Adipocyte (in vitro differentiated cells): ENCODE measurements at regions not wholly inside any gene's neighbourhood (a gene's known extent, or its start where the extent isn't known, plus 50 kb on each side); places are given as distances from the start of the nearest gene placed in this dataset.

ENCODE experiments used
- DNase-seq: peaks from one replicate; pipeline ENCODE4 v3.0.0-alpha.2; 2015; ENCODE audit warnings: low read depth
- H3K27me3 ChIP-seq: replicated peaks from 2 replicates; pipeline ENCODE4 v1.7.0; 2013; ENCODE audit warnings: mild to moderate bottlenecking, low read length, moderate library complexity; ENCODE audit not compliant: control insufficient read depth, insufficient read depth
- H3K36me3 ChIP-seq: 2 replicates; pipeline ENCODE4 v1.7.0; 2013; ENCODE audit warnings: low read length, mild to moderate bottlenecking, moderate library complexity; ENCODE audit not compliant: control insufficient read depth, insufficient read depth, severe bottlenecking
- H3K4me1 ChIP-seq: 2 replicates; pipeline ENCODE4 v1.7.0; 2013; ENCODE audit warnings: mild to moderate bottlenecking, low read length, moderate library complexity; ENCODE audit not compliant: control insufficient read depth, insufficient read depth
- H3K4me3 ChIP-seq: 2 replicates; pipeline ENCODE4 v1.7.0; 2013; ENCODE audit warnings: mild to moderate bottlenecking, low read length, moderate library complexity
- H3K9ac ChIP-seq: 2 replicates; pipeline ENCODE4 v1.7.0; 2013; ENCODE audit warnings: mild to moderate bottlenecking, low read length, moderate library complexity
- H3K9me3 ChIP-seq: 2 replicates; pipeline ENCODE4 v1.7.0; 2013; ENCODE audit warnings: mild to moderate bottlenecking, low read length, moderate library complexity; ENCODE audit not compliant: control insufficient read depth

DNA sequence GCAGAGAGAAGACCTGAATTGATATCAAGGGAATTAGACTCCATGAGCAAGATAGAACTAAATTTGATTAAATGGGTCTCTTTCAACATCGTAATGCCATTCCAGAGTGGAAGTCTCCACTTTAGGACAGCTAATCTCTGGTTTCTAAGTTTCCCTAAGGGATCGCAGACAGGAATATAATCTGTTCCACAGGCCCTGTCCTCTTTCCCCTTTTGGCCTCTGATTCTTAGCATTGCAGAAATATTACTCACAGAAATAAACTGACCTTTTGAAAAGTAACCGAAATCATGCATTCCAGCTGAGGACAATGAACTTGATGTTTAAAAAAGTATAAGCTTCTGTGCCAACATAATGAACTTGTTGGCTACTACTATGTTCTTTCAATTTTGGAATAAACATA is 227.8 kb downstream of the ETS1 start:
- no peaks in the 10 kb centered on the region for H3K36me3 ChIP-seq
- no peak overlapping the region for H3K9ac ChIP-seq
- peak; percentile 57 for DNase-seq
- no peaks in the 10 kb centered on the region for H3K27me3 ChIP-seq
- H3K4me1 ChIP-seq: peaks cover 46% of the 10 kb centered on the region
- no peaks in the 10 kb centered on the region for H3K9me3 ChIP-seq
- peak overlapping the region; percentile 17 for H3K4me3 ChIP-seq

- no peak for DNase-seq
- no peaks in the 10 kb centered on the region for H3K36me3 ChIP-seq
- no peak overlapping the region for H3K9ac ChIP-seq
- no peaks in the 10 kb centered on the region for H3K9me3 ChIP-seq
- no peak overlapping the region for H3K4me3 ChIP-seq
- peaks cover 49% of the 10 kb centered on the region for H3K4me1 ChIP-seq
- no peaks in the 10 kb centered on the region for H3K27me3 ChIP-seq
Measured at GRCh38 chr11:128357073-128357472, 230.3 kb downstream of the ETS1 start.

- DNase-seq: no peak
- Histone ChIP-seq H3K9me3 (no peaks in the 10 kb centered on the region), H3K36me3 (no peaks in the 10 kb centered on the region), H3K27me3 (no peaks in the 10 kb centered on the region), H3K4me1 (peaks cover 36% of the 10 kb centered on the region), H3K9ac (no peak overlapping the region), H3K4me3 (no peak overlapping the region)
Measured at GRCh38 chr11:128355558-128355957, 231.8 kb downstream of the ETS1 start.

DNA sequence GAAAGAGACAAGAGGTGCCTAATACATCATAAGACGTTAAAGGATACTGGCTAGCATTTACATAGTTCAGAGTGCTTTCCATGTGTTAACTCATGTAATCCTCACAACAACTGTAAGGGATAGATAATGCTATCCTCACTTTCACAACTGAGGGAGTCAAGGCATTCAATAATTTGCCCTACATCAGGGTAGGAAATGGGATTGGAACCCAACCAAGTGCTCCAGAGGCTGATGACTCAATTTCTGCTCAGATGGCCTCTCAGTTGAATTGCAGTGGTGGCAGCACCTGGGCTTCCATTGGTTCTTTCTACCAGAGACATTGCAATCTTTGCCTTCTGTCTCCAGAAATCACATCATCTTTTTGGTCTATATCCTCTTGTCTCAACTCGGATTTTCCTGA is 232.9 kb downstream of the ETS1 start:
- DNase-seq: no peak
- Histone ChIP-seq H3K9me3 (no peaks in the 10 kb centered on the region), H3K4me3 (no peak overlapping the region), H3K4me1 (peaks cover 27% of the 10 kb centered on the region), H3K27me3 (no peaks in the 10 kb centered on the region), H3K9ac (no peak overlapping the region), H3K36me3 (no peaks in the 10 kb centered on the region)

- DNase-seq: no peak
Measured at GRCh38 chr11:128351168-128351567, 236.2 kb downstream of the ETS1 start.

DNA sequence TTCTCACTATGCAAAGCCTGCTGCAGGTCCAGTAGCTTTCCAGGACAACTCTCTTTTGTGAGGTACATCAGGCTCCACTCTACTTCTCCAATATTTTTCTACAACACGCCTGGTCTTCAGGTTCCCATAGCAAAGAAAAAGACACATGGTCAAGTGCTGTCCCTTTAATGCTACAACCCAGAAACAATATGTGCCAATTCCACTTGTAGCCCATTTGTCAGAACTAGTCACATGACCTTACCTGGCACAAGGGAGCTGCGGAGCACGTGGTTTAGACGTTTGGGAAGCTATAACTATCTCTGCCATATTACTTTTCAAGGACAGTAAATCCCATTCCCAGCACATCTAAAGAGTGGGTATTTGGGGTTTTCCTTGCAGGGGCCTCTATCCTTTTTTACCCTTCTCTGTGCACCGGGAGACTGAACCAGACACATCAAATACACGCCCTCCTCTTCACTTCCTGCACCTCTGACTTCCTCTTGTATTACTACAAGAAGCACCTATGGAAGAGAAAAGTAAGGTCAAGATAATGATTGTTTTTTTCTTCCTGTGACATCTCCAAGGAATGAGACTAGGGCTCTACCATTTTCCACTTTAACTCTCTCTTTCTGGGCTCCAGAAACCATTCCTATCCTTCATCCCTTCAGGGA is 237.6 kb downstream of the ETS1 start:
- H3K9ac ChIP-seq: no peak overlapping the region
- DNase-seq: no peak
- no peaks in the 10 kb centered on the region for H3K27me3 ChIP-seq
- H3K9me3 ChIP-seq: no peaks in the 10 kb centered on the region
- peaks cover 3% of the 10 kb centered on the region for H3K4me1 ChIP-seq
- H3K4me3 ChIP-seq: no peak overlapping the region
- H3K36me3 ChIP-seq: no peaks in the 10 kb centered on the region

More at GRCh38 chr11:128351168-128351567, 236.2 kb downstream of the ETS1 start:
- H3K4me3 ChIP-seq: no peak overlapping the region
- no peaks in the 10 kb centered on the region for H3K9me3 ChIP-seq
- no peak overlapping the region for H3K9ac ChIP-seq
- H3K27me3 ChIP-seq: no peaks in the 10 kb centered on the region
- H3K36me3 ChIP-seq: no peaks in the 10 kb centered on the region
- H3K4me1 ChIP-seq: peaks cover 7% of the 10 kb centered on the region

GRCh38 chr11:128346804-128347203 is 240.6 kb downstream of the ETS1 start:
- H3K9me3 ChIP-seq: no peaks in the 10 kb centered on the region
- no peaks in the 10 kb centered on the region for H3K36me3 ChIP-seq
- H3K9ac ChIP-seq: no peak overlapping the region
- H3K4me3 ChIP-seq: no peak overlapping the region
- peaks cover 13% of the 10 kb centered on the region for H3K4me1 ChIP-seq
- H3K27me3 ChIP-seq: no peaks in the 10 kb centered on the region
- DNase-seq: no peak

DNA sequence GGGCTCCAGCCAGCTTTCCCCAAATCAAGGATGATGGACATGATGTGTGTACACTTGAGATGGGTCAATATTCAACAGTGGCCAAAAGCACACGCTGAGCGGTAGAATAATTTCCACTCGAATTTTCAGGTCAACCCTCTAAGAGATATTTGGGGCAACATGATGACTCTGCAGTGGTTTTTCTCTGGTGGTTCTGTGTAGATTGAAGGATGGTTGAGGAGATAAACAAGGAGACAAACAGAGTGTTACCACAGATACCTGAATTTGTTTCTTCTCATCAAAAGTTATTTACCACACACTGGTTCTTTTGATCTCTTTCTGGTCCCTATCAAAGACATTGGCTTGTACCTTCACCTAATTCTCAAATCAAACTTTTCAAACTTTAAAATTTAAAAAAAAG is 242.0 kb downstream of the ETS1 start:
- no peak for DNase-seq
- H3K4me3 ChIP-seq: no peak overlapping the region
- H3K9me3 ChIP-seq: no peaks in the 10 kb centered on the region
- H3K27me3 ChIP-seq: no peaks in the 10 kb centered on the region
- H3K36me3 ChIP-seq: no peaks in the 10 kb centered on the region
- H3K9ac ChIP-seq: no peak overlapping the region
- peaks cover 21% of the 10 kb centered on the region for H3K4me1 ChIP-seq

DNA sequence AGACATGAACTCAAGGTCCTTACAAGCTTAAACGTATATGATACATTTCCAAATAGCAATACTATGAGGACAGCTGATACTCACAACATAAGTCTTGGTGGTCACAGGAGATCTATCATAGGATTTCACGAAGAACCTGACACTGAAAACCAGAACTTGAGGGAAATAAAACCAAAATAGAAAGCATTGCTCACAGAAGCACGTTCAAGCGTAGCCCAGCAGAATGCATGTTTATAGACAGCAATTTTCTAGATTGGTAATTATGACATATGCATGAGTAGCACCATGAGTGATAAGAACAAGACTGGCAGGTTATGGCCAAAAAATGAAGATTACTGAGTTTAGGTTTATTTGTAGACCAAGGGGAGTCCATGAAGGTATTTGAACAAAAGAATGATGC is 243.5 kb downstream of the ETS1 start:
- no peak for DNase-seq
- Histone ChIP-seq H3K27me3 (no peaks in the 10 kb centered on the region), H3K4me1 (peaks cover 21% of the 10 kb centered on the region), H3K4me3 (no peak overlapping the region), H3K9ac (no peak overlapping the region), H3K36me3 (no peaks in the 10 kb centered on the region), H3K9me3 (no peaks in the 10 kb centered on the region)

- no peaks in the 10 kb centered on the region for H3K9me3 ChIP-seq
- DNase-seq: no peak
- peaks cover 21% of the 10 kb centered on the region for H3K4me1 ChIP-seq
- H3K36me3 ChIP-seq: no peaks in the 10 kb centered on the region
- H3K4me3 ChIP-seq: no peak overlapping the region
- H3K9ac ChIP-seq: no peak overlapping the region
- no peaks in the 10 kb centered on the region for H3K27me3 ChIP-seq
Measured at GRCh38 chr11:128343135-128343514, 244.2 kb downstream of the ETS1 start.

DNA sequence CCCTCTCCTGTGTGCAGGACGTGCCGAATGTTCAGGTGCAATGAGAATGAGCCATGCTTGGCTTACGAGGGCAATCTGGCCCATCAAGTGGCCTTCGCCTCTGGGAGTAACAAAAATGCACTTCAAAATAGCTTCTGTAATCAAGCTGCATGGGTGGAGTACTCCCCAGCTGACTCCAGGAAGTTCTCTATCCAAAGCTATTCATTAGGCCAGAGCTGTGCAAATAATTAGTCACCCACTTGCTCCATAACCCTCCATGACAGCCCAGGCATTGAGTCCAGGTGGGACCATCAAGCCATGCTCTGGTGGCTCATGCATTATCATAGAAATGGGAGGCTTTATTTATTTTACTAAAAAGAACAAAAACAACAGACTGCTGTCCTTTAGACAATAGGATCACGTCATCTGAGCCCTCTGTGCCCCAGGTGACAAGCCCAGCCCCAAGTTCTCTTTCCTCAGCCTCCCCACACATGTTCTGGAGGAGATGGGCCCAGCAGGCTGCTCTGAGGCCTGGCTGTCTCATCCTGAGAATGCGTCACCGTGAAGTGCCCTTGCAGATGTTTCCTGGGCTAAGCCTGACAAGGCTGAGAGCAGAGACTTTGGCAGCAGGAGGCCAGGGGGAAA is 244.7 kb downstream of the ETS1 start:
- H3K9me3 ChIP-seq: no peaks in the 10 kb centered on the region
- H3K36me3 ChIP-seq: no peaks in the 10 kb centered on the region
- no peak overlapping the region for H3K4me3 ChIP-seq
- no peaks in the 10 kb centered on the region for H3K27me3 ChIP-seq
- peaks cover 21% of the 10 kb centered on the region for H3K4me1 ChIP-seq
- peak; percentile 59 for DNase-seq
- no peak overlapping the region for H3K9ac ChIP-seq
